RWPE2 (cell line): ENCODE measurements at regions not wholly inside any gene's neighbourhood (a gene's known extent, or its start where the extent isn't known, plus 50 kb on each side); places are given as distances from the start of the nearest gene placed in this dataset.

Experiments used
- ATAC-seq: fragments of 200-7000 bp; cut with Tn5 transposase; 3 replicates; pipeline ENCODE4 v1.9.1; 2021; ENCODE audit warnings: low read depth
- DNase-seq: peaks from one replicate; pipeline ENCODE4 v3.0.0-alpha.2; 2020; ENCODE audit warnings: low spot score
- H3K27ac ChIP-seq: fragments of 450-650 bp; 2 replicates; pipeline ENCODE4 v1.5.1; 2017; ENCODE audit warnings: mild to moderate bottlenecking; ENCODE audit not compliant: poor library complexity, severe bottlenecking
- H3K27me3 ChIP-seq: fragments of 250-450 bp; sonication (Bioruptor Pico); 2 replicates; pipeline ENCODE4 v1.5.1; 2021; ENCODE audit warnings: mild to moderate bottlenecking, moderate library complexity; ENCODE audit not compliant: insufficient read depth, poor library complexity, severe bottlenecking
- H3K36me3 ChIP-seq: fragments of 250-450 bp; sonication (Bioruptor Pico); 2 replicates; pipeline ENCODE4 v1.5.1; 2020; ENCODE audit warnings: low read depth, mild to moderate bottlenecking, moderate library complexity
- H3K4me1 ChIP-seq: fragments of 250-450 bp; sonication (Bioruptor Pico); 2 replicates; pipeline ENCODE4 v1.5.1; 2021; ENCODE audit warnings: mild to moderate bottlenecking, moderate library complexity; ENCODE audit not compliant: insufficient read depth, poor library complexity, severe bottlenecking
- H3K4me3 ChIP-seq: fragments of 250-450 bp; sonication (Bioruptor Pico); 2 replicates; pipeline ENCODE4 v1.5.1; 2021; ENCODE audit warnings: mild to moderate bottlenecking, moderate library complexity; ENCODE audit not compliant: severe bottlenecking
- H3K9me3 ChIP-seq: fragments of 250-450 bp; sonication (Bioruptor Pico); 2 replicates; pipeline ENCODE4 v1.5.1; 2021; ENCODE audit warnings: mild to moderate bottlenecking, moderate library complexity; ENCODE audit not compliant: severe bottlenecking
- TF ChIP-seq, protein P1 (sequence below): fragments of 450-650 bp; IDR thresholded peaks from one replicate; pipeline ENCODE4 v1.5.1; 2017; ENCODE audit warnings: mild to moderate bottlenecking, moderate library complexity; ENCODE audit not compliant: poor library complexity, severe bottlenecking

GRCh38 chr11:69374946-69375310 is 81.0 kb downstream of the MYEOV start:
- no peaks in the 10 kb centered on the region for H3K27me3 ChIP-seq
- TF ChIP-seq, protein P1, sequence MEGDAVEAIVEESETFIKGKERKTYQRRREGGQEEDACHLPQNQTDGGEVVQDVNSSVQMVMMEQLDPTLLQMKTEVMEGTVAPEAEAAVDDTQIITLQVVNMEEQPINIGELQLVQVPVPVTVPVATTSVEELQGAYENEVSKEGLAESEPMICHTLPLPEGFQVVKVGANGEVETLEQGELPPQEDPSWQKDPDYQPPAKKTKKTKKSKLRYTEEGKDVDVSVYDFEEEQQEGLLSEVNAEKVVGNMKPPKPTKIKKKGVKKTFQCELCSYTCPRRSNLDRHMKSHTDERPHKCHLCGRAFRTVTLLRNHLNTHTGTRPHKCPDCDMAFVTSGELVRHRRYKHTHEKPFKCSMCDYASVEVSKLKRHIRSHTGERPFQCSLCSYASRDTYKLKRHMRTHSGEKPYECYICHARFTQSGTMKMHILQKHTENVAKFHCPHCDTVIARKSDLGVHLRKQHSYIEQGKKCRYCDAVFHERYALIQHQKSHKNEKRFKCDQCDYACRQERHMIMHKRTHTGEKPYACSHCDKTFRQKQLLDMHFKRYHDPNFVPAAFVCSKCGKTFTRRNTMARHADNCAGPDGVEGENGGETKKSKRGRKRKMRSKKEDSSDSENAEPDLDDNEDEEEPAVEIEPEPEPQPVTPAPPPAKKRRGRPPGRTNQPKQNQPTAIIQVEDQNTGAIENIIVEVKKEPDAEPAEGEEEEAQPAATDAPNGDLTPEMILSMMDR = no peak
- ATAC-seq = no peak
- no peak overlapping the region for H3K27ac ChIP-seq
- no peaks in the 10 kb centered on the region for H3K36me3 ChIP-seq
- no peak overlapping the region for H3K4me3 ChIP-seq
- no peak for DNase-seq
- H3K4me1 ChIP-seq = peaks cover 13% of the 10 kb centered on the region
- H3K9me3 ChIP-seq = no peaks in the 10 kb centered on the region

DNA sequence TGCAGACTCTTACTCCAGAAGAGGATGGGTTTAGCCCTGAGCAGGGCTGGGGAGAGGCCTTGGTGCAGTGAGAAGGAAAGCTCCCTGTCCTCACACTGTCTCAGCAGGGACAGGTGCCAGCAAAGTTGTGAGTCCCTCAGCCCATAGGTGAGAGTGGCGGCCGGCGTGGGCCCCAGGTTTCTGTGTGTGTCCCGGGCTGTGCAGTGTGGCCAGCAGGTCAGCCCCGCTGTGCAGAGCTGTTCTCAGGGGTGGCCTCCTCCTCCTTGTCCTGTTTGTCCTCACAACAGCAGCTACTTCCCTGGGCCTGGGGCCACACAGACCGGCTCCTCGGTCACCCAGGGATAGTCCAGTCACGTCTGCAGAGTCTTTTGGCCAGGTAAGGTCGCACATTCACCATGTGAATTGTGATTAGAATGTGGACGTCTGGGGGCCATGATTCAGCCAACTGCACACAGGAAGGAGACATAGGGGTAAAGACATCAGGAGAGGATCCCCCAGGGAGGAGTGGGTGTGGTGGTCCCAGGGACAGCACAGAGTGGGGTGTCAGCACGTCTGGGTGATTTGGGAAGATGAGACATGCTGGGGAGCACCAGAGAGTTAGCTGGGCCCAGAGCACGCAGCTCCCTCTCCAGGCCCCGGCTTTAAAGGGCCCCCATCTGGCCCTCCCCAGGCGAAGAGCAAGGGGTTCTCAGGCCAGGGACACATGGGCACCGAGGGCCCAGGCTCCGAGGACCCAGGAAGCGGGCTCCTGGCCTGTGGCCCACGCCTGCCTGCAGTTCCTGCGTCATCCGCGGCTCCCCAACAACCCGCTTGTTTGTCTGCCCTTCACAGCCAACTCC is 81.6 kb downstream of the MYEOV start:
- TF ChIP-seq, protein P1 = no peak
- no peaks in the 10 kb centered on the region for H3K36me3 ChIP-seq
- no peak overlapping the region for H3K27ac ChIP-seq

GRCh38 chr11:69376155-69377028 is 82.4 kb downstream of the MYEOV start:
- H3K4me3 ChIP-seq = no peak overlapping the region
- TF ChIP-seq, protein P1 = no peak
- H3K27me3 ChIP-seq = no peaks in the 10 kb centered on the region
- no peak for ATAC-seq
- H3K9me3 ChIP-seq = no peaks in the 10 kb centered on the region
- peaks cover 13% of the 10 kb centered on the region for H3K4me1 ChIP-seq
- DNase-seq = peak; percentile 8
- H3K36me3 ChIP-seq = no peaks in the 10 kb centered on the region
- H3K27ac ChIP-seq = peak overlapping the region; percentile 27

More for the DNA sequence above, 81.6 kb downstream of the MYEOV start:
- ATAC-seq = no peak
- Histone ChIP-seq H3K27me3 (no peaks in the 10 kb centered on the region), H3K9me3 (no peaks in the 10 kb centered on the region), H3K4me1 (peaks cover 13% of the 10 kb centered on the region), H3K4me3 (no peak overlapping the region)
- DNase-seq = peak; percentile 40

GRCh38 chr11:69377029-69377952 is 83.3 kb downstream of the MYEOV start:
- DNase-seq = peak; percentile 68
- H3K27ac ChIP-seq = peak overlapping the region; percentile 27
- TF ChIP-seq, protein P1 = no peak

More at GRCh38 chr11:69377029-69377952, 83.3 kb downstream of the MYEOV start:
- ATAC-seq = peak; percentile 75
- H3K27me3 ChIP-seq = no peaks in the 10 kb centered on the region
- H3K9me3 ChIP-seq = no peaks in the 10 kb centered on the region
- H3K4me3 ChIP-seq = no peak overlapping the region
- no peaks in the 10 kb centered on the region for H3K36me3 ChIP-seq
- H3K4me1 ChIP-seq = peaks cover 13% of the 10 kb centered on the region
